K562 (cell line): ENCODE measurements at regions not wholly inside any gene's neighbourhood (a gene's known extent, or its start where the extent isn't known, plus 50 kb on each side); places are given as distances from the start of the nearest gene placed in this dataset.

Experiments used
- CTCF ChIP-seq, 3 experiments: IDR thresholded peaks in 2 of 3; conservative IDR thresholded peaks in 1 of 3; 2 replicates each; pipeline ENCODE4 v1.5.1; 2011 to 2012; ENCODE audit warnings: low read length in 3 of 3, mild to moderate bottlenecking in 3 of 3, control low read depth in 2 of 3, improper control_type of control experiment in 1 of 3, inconsistent platforms in 1 of 3, low read depth in 1 of 3, mixed read lengths in 1 of 3, moderate library complexity in 1 of 3; ENCODE audit not compliant: insufficient read depth in 2 of 3
- HMGN3 ChIP-seq: IDR thresholded peaks from 2 replicates; pipeline ENCODE4 v1.6.1; 2011; ENCODE audit warnings: borderline replicate concordance, low read depth, mild to moderate bottlenecking, mixed read lengths, low read length; ENCODE audit not compliant: insufficient read length; ENCODE audit errors: extremely low read depth
- KDM1A ChIP-seq, 2 experiments: fragments of 450-650 bp; IDR thresholded peaks; 2 replicates each; pipeline ENCODE4 v1.6.1; 2016; ENCODE audit warnings: mild to moderate bottlenecking in 2 of 2
- NR2C2 ChIP-seq, 2 experiments: fragments of 200-800 bp in 1 of 2; sonication (Bioruptor generic) in 1 of 2; sonication (generic) in 1 of 2; formaldehyde crosslinking in 1 of 2; IDR thresholded peaks; 2 replicates each; pipeline versions ENCODE4 v1.6.1 to v1.8.0; 2016 to 2022; ENCODE audit warnings: mild to moderate bottlenecking in 1 of 2, missing compliant biosample characterization in 1 of 2, missing genetic modification characterization in 1 of 2, missing genetic modification reagents in 1 of 2
- TAF15 ChIP-seq: fragments of 200-400 bp; formaldehyde crosslinking; IDR thresholded peaks from 2 replicates; pipeline ENCODE4 v1.6.1; 2017; ENCODE audit warnings: mild to moderate bottlenecking, low read depth, low read length, moderate library complexity
- TAF7 ChIP-seq: fragments of 450-650 bp; IDR thresholded peaks from 2 replicates; pipeline ENCODE4 v1.6.1; 2016; ENCODE audit warnings: missing genetic modification characterization, missing compliant biosample characterization
- ZBTB26 ChIP-seq: fragments of 450-650 bp; formaldehyde crosslinking; IDR thresholded peaks from 2 replicates; pipeline ENCODE4 v1.4.0; 2022; ENCODE audit warnings: missing genetic modification characterization
- ZNF175 ChIP-seq: fragments of 200-800 bp; sonication (Bioruptor generic); IDR thresholded peaks from 2 replicates; pipeline ENCODE4 v1.6.1; 2016; ENCODE audit warnings: low read depth, mild to moderate bottlenecking, missing genetic modification characterization, missing compliant biosample characterization

- TF ChIP-seq ZBTB26 (CRISPR knock-in tag) (no peak), HMGN3 (no peak), ZNF175 (CRISPR knock-in tag) (no peak), TAF7 (no peak), KDM1A (IDR thresholded peaks at IDR 0.05) (no peak), TAF15 (no peak), CTCF (IDR thresholded peaks at IDR 0.05 in 2 of 3, conservative IDR thresholded peaks at IDR 0.05 in 1 of 3; ENCODE audit: insufficient read depth in 2 of 3, low read depth in 1 of 3, low read length in 3 of 3) (no peak), NR2C2 (CRISPR knock-in tag; IDR thresholded peaks at IDR 0.05) (no peak), NR2C2 (tag; IDR thresholded peaks at IDR 0.05) (no peak)
Observed at GRCh38 chr4:14513471-14513870, 488.8 kb upstream of the CPEB2 start.
